Liver (tissue), 8 donors: ENCODE measurements at regions not wholly inside any gene's neighbourhood (a gene's known extent, or its start where the extent isn't known, plus 50 kb on each side); places are given as distances from the start of the nearest gene placed in this dataset.

Experiments
- DNase-seq: peaks from one replicate; pipeline ENCODE4 v3.0.0-alpha.2; 2017; ENCODE audit warnings: low spot score
- H3K27ac ChIP-seq, 2 donors: one replicate each; pipeline ENCODE4 v1.7.0; 2013; ENCODE audit warnings: inconsistent platforms in 2 of 2, low read length in 2 of 2, control low read depth in 1 of 2, low read depth in 1 of 2, mild to moderate bottlenecking in 1 of 2
- H3K27me3 ChIP-seq, 4 donors: one replicate each; pipeline versions ENCODE4 v1.6.1 to v1.7.0; 2013; ENCODE audit warnings: low read length in 3 of 4, inconsistent platforms in 1 of 4, mild to moderate bottlenecking in 1 of 4, moderate library complexity in 1 of 4; ENCODE audit not compliant: control insufficient read depth in 4 of 4, insufficient read depth in 4 of 4
- H3K36me3 ChIP-seq, 4 donors: one replicate each; pipeline versions ENCODE4 v1.6.1 to v1.7.0; 2013; ENCODE audit warnings: low read length in 3 of 4, mild to moderate bottlenecking in 3 of 4, low read depth in 1 of 4, moderate library complexity in 1 of 4; ENCODE audit not compliant: control insufficient read depth in 4 of 4, insufficient read depth in 3 of 4
- H3K4me1 ChIP-seq, 4 donors: one replicate each; pipeline versions ENCODE4 v1.6.1 to v1.7.0; 2013; ENCODE audit warnings: low read length in 3 of 4, mild to moderate bottlenecking in 3 of 4, moderate library complexity in 1 of 4; ENCODE audit not compliant: control insufficient read depth in 4 of 4, insufficient read depth in 4 of 4
- H3K4me3 ChIP-seq, 3 donors: one replicate each; pipeline versions ENCODE4 v1.6.1 to v1.7.0; 2013; ENCODE audit warnings: low read length in 3 of 3, control low read depth in 1 of 3, low read depth in 1 of 3, mild to moderate bottlenecking in 1 of 3
- H3K9ac ChIP-seq, 2 donors: one replicate each; pipeline ENCODE4 v1.7.0; 2013; ENCODE audit warnings: low read length in 2 of 2, mild to moderate bottlenecking in 2 of 2, moderate library complexity in 2 of 2, control low read depth in 1 of 2, low read depth in 1 of 2
- H3K9me3 ChIP-seq, 4 donors: one replicate each; pipeline versions ENCODE4 v1.6.1 to v1.7.0; 2013; ENCODE audit warnings: low read length in 3 of 4; ENCODE audit not compliant: control insufficient read depth in 4 of 4
- ATF3 ChIP-seq: IDR thresholded peaks from 2 replicates; pipeline ENCODE4 v1.6.1; 2016; ENCODE audit warnings: antibody characterized with exemption
- EGR1 ChIP-seq, 2 donors: IDR thresholded peaks; 2 replicates each; pipeline ENCODE4 v1.6.1; 2016 to 2018; ENCODE audit warnings: antibody characterized with exemption in 2 of 2, low read depth in 2 of 2
- FOXA1 ChIP-seq: IDR thresholded peaks from 2 replicates; pipeline ENCODE4 v1.6.1; 2016; ENCODE audit warnings: antibody characterized with exemption
- FOXA2 ChIP-seq: IDR thresholded peaks from 2 replicates; pipeline ENCODE4 v1.6.1; 2016; ENCODE audit warnings: antibody characterized with exemption
- GABPA ChIP-seq, 2 donors: IDR thresholded peaks in 1 of 2; conservative IDR thresholded peaks in 1 of 2; 2 replicates each; pipeline ENCODE4 v1.6.1; 2016; ENCODE audit warnings: antibody characterized with exemption in 2 of 2, mild to moderate bottlenecking in 1 of 2, moderate library complexity in 1 of 2
- HNF4A ChIP-seq, 2 donors: conservative IDR thresholded peaks; 2 replicates each; pipeline ENCODE4 v1.6.1; 2016; ENCODE audit warnings: antibody characterized with exemption in 2 of 2, mild to moderate bottlenecking in 2 of 2
- HNF4G ChIP-seq: IDR thresholded peaks from 2 replicates; pipeline ENCODE4 v1.6.1; 2016; ENCODE audit warnings: antibody characterized with exemption
- JUND ChIP-seq, 2 donors: IDR thresholded peaks; 2 replicates each; pipeline ENCODE4 v1.6.1; 2016; ENCODE audit warnings: antibody characterized with exemption in 2 of 2
- NR2F2 ChIP-seq: IDR thresholded peaks from 2 replicates; pipeline ENCODE4 v1.6.1; 2016; ENCODE audit warnings: antibody characterized with exemption
- RAD21 ChIP-seq, 2 donors: IDR thresholded peaks; 2 replicates each; pipeline ENCODE4 v1.6.1; 2016; ENCODE audit warnings: antibody characterized with exemption in 2 of 2, mild to moderate bottlenecking in 2 of 2
- REST ChIP-seq: IDR thresholded peaks from 2 replicates; pipeline ENCODE4 v1.6.1; 2016; ENCODE audit warnings: antibody characterized with exemption, mild to moderate bottlenecking
- RXRA ChIP-seq, 2 donors: IDR thresholded peaks; 2 replicates each; pipeline ENCODE4 v1.6.1; 2017 to 2018; ENCODE audit warnings: antibody characterized with exemption in 2 of 2, mild to moderate bottlenecking in 1 of 2
- SP1 ChIP-seq: IDR thresholded peaks from 2 replicates; pipeline ENCODE4 v1.6.1; 2018; ENCODE audit warnings: antibody characterized with exemption, mild to moderate bottlenecking
- TAF1 ChIP-seq: conservative IDR thresholded peaks from 2 replicates; pipeline ENCODE4 v1.6.1; 2016; ENCODE audit warnings: antibody characterized with exemption, mild to moderate bottlenecking
- YY1 ChIP-seq: IDR thresholded peaks from 2 replicates; pipeline ENCODE4 v1.6.1; 2016; ENCODE audit warnings: antibody characterized with exemption, mild to moderate bottlenecking
- WGBS: extraction: QIAGEN DNeasy Blood & Tissue Kit; methylation state at CpG from one replicate; pipeline ENCODE4 v1.1.7; 2013; 5-methylcytosine and 5-hydroxymethylcytosine counted together
- TF ChIP-seq, protein P1 (sequence below): IDR thresholded peaks from 2 replicates; pipeline ENCODE4 v1.6.1; 2016; ENCODE audit warnings: antibody characterized with exemption
- TF ChIP-seq, protein P2 (sequence below): fragments of 150-350 bp; IDR thresholded peaks from 2 replicates; pipeline ENCODE4 v1.5.1; 2017; ENCODE audit warnings: improper control_type of control experiment, low read depth, low read length; ENCODE audit not compliant: missing input control
- donor health status: healthy.
- donor health status: healthy.
- donor health status: healthy.
- donor health status: healthy.
- donor health status: healthy.

DNA sequence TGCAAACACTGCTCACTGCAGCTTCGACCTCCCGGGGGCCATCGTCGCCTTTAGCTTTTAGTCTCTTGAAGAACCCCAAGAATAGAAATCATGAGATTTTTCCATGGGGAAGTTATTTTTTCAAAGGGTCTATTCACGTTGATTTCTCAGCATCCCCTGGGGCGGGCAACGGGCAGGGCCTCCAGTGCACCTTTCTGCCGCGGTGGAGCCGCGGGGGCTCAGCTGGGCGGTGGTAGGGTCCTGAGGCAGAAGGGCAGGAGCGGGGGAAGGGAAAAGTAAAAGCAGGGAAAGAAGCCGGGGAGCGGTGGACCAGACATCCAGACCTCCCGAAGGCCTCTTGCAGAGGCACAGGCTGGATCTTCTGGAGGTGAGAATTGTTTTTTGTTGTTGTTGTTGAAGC lies 253.8 kb downstream of the FAM72C start:
- WGBS = 39% methylated on average over 16 of the region's 16 CpGs

DNA sequence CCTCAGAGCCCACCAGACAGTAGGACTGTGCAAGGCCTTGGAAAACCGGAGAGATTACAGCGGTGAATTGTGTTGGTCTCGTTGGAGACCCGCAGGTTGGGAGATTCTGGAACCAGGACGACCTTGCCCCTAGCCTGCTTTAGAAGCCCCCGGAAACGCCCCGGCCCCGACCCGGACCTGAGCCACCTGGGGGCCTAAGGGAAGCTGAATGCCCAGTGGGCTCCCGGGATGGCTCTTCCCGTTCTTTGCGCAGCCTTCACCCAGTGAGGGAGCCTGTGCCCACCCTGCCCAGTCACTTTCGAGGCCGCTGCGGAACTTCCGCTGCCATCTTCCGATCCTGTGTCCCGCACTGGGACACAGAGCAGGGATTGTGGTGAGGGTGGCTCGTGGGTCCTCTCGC lies 254.4 kb downstream of the FAM72C start:
- WGBS = 32% methylated on average over 21 of the region's 21 CpGs
- Histone ChIP-seq H3K27me3 (peaks cover 0 to 3% (median 1%) of the 10 kb centered on the region in 4 donors), H3K4me1 (peaks cover 0 to 3% (median 0%) of the 10 kb centered on the region in 4 donors)

More for the DNA sequence above, 253.8 kb downstream of the FAM72C start:
- no peak overlapping the region for H3K9ac ChIP-seq
- no peaks in the 10 kb centered on the region for H3K36me3 ChIP-seq
- H3K4me3 ChIP-seq = no peak overlapping the region
- TF ChIP-seq JUND (IDR thresholded peaks at IDR 0.05) (no peak), RAD21 (IDR thresholded peaks at IDR 0.05) (no peak), YY1 (no peak), GABPA (IDR thresholded peaks at IDR 0.05 in 1 of 2, conservative IDR thresholded peaks at IDR 0.05 in 1 of 2) (no peak), HNF4A (conservative IDR thresholded peaks at IDR 0.05) (no peak), NR2F2 (no peak), HNF4G (no peak), TAF1 (no peak), FOXA1 (no peak), FOXA2 (no peak), EGR1 (IDR thresholded peaks at IDR 0.05; ENCODE audit: low read depth in 2 of 2) (no peak)
- TF ChIP-seq, protein P1, sequence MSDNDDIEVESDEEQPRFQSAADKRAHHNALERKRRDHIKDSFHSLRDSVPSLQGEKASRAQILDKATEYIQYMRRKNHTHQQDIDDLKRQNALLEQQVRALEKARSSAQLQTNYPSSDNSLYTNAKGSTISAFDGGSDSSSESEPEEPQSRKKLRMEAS = no peak
- TF ChIP-seq, protein P2, sequence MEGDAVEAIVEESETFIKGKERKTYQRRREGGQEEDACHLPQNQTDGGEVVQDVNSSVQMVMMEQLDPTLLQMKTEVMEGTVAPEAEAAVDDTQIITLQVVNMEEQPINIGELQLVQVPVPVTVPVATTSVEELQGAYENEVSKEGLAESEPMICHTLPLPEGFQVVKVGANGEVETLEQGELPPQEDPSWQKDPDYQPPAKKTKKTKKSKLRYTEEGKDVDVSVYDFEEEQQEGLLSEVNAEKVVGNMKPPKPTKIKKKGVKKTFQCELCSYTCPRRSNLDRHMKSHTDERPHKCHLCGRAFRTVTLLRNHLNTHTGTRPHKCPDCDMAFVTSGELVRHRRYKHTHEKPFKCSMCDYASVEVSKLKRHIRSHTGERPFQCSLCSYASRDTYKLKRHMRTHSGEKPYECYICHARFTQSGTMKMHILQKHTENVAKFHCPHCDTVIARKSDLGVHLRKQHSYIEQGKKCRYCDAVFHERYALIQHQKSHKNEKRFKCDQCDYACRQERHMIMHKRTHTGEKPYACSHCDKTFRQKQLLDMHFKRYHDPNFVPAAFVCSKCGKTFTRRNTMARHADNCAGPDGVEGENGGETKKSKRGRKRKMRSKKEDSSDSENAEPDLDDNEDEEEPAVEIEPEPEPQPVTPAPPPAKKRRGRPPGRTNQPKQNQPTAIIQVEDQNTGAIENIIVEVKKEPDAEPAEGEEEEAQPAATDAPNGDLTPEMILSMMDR = no peak
- no peak for DNase-seq
- H3K27ac ChIP-seq = no peak overlapping the region
- no peaks in the 10 kb centered on the region for H3K9me3 ChIP-seq
- peaks cover 0 to 3% (median 0%) of the 10 kb centered on the region in 4 donors for H3K4me1 ChIP-seq
- H3K27me3 ChIP-seq = peaks cover 0 to 3% (median 1%) of the 10 kb centered on the region in 4 donors

More for the DNA sequence above, 254.4 kb downstream of the FAM72C start:
- no peaks in the 10 kb centered on the region for H3K9me3 ChIP-seq
- no peak overlapping the region for H3K9ac ChIP-seq
- DNase-seq = no peak
- TF ChIP-seq HNF4A (conservative IDR thresholded peaks at IDR 0.05) = no peak
- TF ChIP-seq, protein P2 = no peak
- TF ChIP-seq NR2F2 = no peak
- TF ChIP-seq RXRA (IDR thresholded peaks at IDR 0.05) = no peak
- TF ChIP-seq REST = no peak
- no peak for TF ChIP-seq ATF3
- no peak for TF ChIP-seq YY1
- TF ChIP-seq FOXA1 = no peak
- no peak for TF ChIP-seq SP1
- no peak for TF ChIP-seq FOXA2
- no peak for TF ChIP-seq TAF1
- H3K4me3 ChIP-seq = no peak overlapping the region
- H3K27ac ChIP-seq = no peak overlapping the region
- no peaks in the 10 kb centered on the region for H3K36me3 ChIP-seq
